Suppressor macrophage treated with lipopolysaccharide for 1 hour (primary cell): ENCODE measurements at regions not wholly inside any gene's neighbourhood (a gene's known extent, or its start where the extent isn't known, plus 50 kb on each side); places are given as distances from the start of the nearest gene placed in this dataset.

Experiments
- DNase-seq, 3 donors: peaks; one replicate each; pipeline ENCODE4 v3.0.0-alpha.2; 2020 to 2022

GRCh38 chr2:167670588-167670987 lies 576.8 kb downstream of the STK39 start:
- DNase-seq, result no peak

- no peak for DNase-seq
Measured at GRCh38 chr2:167653131-167653530, 594.3 kb downstream of the STK39 start.

- DNase-seq, result no peak
Measured at GRCh38 chr2:167652401-167652800, 595.0 kb downstream of the STK39 start.

- DNase-seq, result no peak
Measured at GRCh38 chr2:167651406-167652151, 595.8 kb downstream of the STK39 start.

- no peak for DNase-seq
Measured at GRCh38 chr2:167646557-167646956, 600.8 kb downstream of the STK39 start.

- DNase-seq, result no peak
Measured at GRCh38 chr2:167640096-167640495, 607.3 kb downstream of the STK39 start.

- no peak for DNase-seq
Measured at GRCh38 chr2:167637741-167638140, 609.7 kb downstream of the STK39 start.

GRCh38 chr2:167632271-167632670 lies 615.1 kb downstream of the STK39 start:
- DNase-seq, result peak in 1 of 3 donors; percentile 4

GRCh38 chr2:167626961-167627360 lies 620.4 kb downstream of the STK39 start:
- no peak for DNase-seq

- no peak for DNase-seq
Measured at GRCh38 chr2:167626301-167626700, 621.1 kb downstream of the STK39 start.

- DNase-seq, result no peak
Measured at GRCh38 chr2:167616997-167617396, 630.4 kb downstream of the STK39 start.

- DNase-seq, result no peak
Measured at GRCh38 chr2:167613471-167613870, 633.9 kb downstream of the STK39 start.

GRCh38 chr2:167608487-167608886 lies 638.9 kb downstream of the STK39 start:
- no peak for DNase-seq

GRCh38 chr2:167607731-167608130 lies 639.7 kb downstream of the STK39 start:
- DNase-seq, result no peak

- DNase-seq, result no peak
Measured at GRCh38 chr2:167607211-167607610, 640.2 kb downstream of the STK39 start.

- DNase-seq, result no peak
Measured at GRCh38 chr2:167602122-167602521, 645.3 kb downstream of the STK39 start.

- DNase-seq, result no peak
Measured at GRCh38 chr2:167599219-167599618, 648.2 kb downstream of the STK39 start.

- no peak for DNase-seq
Measured at GRCh38 chr2:167595839-167596471, 651.4 kb downstream of the STK39 start.

GRCh38 chr2:167595021-167595420 lies 652.4 kb downstream of the STK39 start:
- DNase-seq, result no peak

- no peak for DNase-seq
Measured at GRCh38 chr2:167592441-167592840, 655.0 kb downstream of the STK39 start.

GRCh38 chr2:167582619-167583018 lies 664.8 kb downstream of the STK39 start:
- DNase-seq, result no peak

GRCh38 chr2:167581961-167582574 lies 665.3 kb downstream of the STK39 start:
- no peak for DNase-seq

- no peak for DNase-seq
Measured at GRCh38 chr2:167579826-167580225, 667.6 kb downstream of the STK39 start.

GRCh38 chr2:167575276-167575675 lies 672.1 kb downstream of the STK39 start:
- no peak for DNase-seq
